Esophagus muscularis mucosa (tissue), 4 donors: ENCODE measurements at regions not wholly inside any gene's neighbourhood (a gene's known extent, or its start where the extent isn't known, plus 50 kb on each side); places are given as distances from the start of the nearest gene placed in this dataset.

Experiments used
- DNase-seq: peaks from one replicate; pipeline ENCODE4 v3.0.0-alpha.2; 2017; ENCODE audit errors: extremely low spot score
- H3K27ac ChIP-seq, 4 donors: fragments of 200-600 bp; sonication (generic); replicated peaks in 1 of 4; 1 replicate in 3 of 4; 2 replicates in 1 of 4; pipeline ENCODE4 v1.5.1; 2016 to 2019; ENCODE audit warnings: mild to moderate bottlenecking in 1 of 4
- H3K27me3 ChIP-seq, 4 donors: fragments of 200-600 bp; sonication (generic); one replicate each; pipeline versions ENCODE4 v1.5.1 to v1.6.0; 2016 to 2019
- H3K36me3 ChIP-seq, 4 donors: fragments of 200-600 bp; sonication (generic); one replicate each; pipeline ENCODE4 v1.5.1; 2016 to 2019
- H3K4me1 ChIP-seq, 4 donors: fragments of 200-600 bp; sonication (generic); one replicate each; pipeline ENCODE4 v1.5.1; 2016 to 2019
- H3K4me3 ChIP-seq, 4 donors: fragments of 200-600 bp; sonication (generic); 1 replicate in 2 of 4; 2 replicates in 2 of 4; pipeline ENCODE4 v1.5.1; 2016 to 2019; ENCODE audit warnings: mild to moderate bottlenecking in 4 of 4, moderate library complexity in 1 of 4
- H3K9me3 ChIP-seq, 4 donors: fragments of 200-600 bp; sonication (generic); 1 replicate in 3 of 4; 2 replicates in 1 of 4; pipeline ENCODE4 v1.5.1; 2016 to 2019
- EP300 ChIP-seq: sonication (generic); formaldehyde crosslinking; IDR thresholded peaks from one replicate; pipeline ENCODE4 v1.6.1; 2017; ENCODE audit warnings: antibody characterized with exemption
- POLR2A ChIP-seq: fragments of 450-650 bp; IDR thresholded peaks from one replicate; pipeline ENCODE4 v1.6.1; 2017; ENCODE audit warnings: antibody characterized with exemption, moderate library complexity, mild to moderate bottlenecking, low read depth
- POLR2AphosphoS5 ChIP-seq, 2 donors: sonication (generic); formaldehyde crosslinking; IDR thresholded peaks; one replicate each; pipeline ENCODE4 v1.6.1; 2017; ENCODE audit warnings: antibody characterized with exemption in 2 of 2
- WGBS: methylation state at CpG from one replicate; pipeline ENCODE4 v1.1.5; 2018; 5-methylcytosine and 5-hydroxymethylcytosine counted together
- intact Hi-C: fragments of 100-400 bp; cut with DNase I; formaldehyde crosslinking; loops from one replicate; pipeline ENCODE4 v1.15.1; 2023
- TF ChIP-seq, protein P1 (sequence below), 3 experiments: fragments of 200-600 bp in 2 of 3; fragments of 450-650 bp in 1 of 3; sonication (generic) in 2 of 3; IDR thresholded peaks; one replicate each; pipeline ENCODE4 v1.5.1; 2017 to 2019; ENCODE audit warnings: antibody characterized with exemption in 3 of 3, mild to moderate bottlenecking in 2 of 3, moderate library complexity in 1 of 3

DNA sequence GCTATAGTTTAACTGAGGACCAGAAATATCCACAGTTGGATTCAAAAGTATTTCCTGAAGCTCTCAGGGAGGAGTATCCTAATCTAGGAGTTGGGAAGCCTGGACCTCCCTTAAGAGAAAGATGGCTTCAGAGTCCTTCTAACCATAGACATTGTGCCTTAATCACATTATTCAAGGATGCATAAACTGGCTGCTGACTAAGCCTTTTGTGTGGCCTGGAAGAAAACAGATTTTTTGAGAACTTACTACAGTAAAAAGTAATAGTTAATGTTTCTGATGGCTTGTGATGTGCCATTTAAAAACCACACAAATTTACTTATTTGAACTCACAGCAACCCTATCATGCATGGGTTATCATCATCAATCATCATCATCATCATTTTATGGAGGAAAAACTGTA, 126.2 kb upstream of the RPL38 start:
- Histone ChIP-seq H3K27me3 (peaks cover 0 to 32% (median 0%) of the 10 kb centered on the region in 4 donors), H3K27ac (no peak overlapping the region), H3K36me3 (no peaks in the 10 kb centered on the region), H3K4me1 (no peaks in the 10 kb centered on the region), H3K4me3 (no peak overlapping the region), H3K9me3 (peaks cover 0 to 9% (median 8%) of the 10 kb centered on the region in 4 donors)
- no peak for TF ChIP-seq POLR2A
- no peak for TF ChIP-seq EP300
- TF ChIP-seq, protein P1, sequence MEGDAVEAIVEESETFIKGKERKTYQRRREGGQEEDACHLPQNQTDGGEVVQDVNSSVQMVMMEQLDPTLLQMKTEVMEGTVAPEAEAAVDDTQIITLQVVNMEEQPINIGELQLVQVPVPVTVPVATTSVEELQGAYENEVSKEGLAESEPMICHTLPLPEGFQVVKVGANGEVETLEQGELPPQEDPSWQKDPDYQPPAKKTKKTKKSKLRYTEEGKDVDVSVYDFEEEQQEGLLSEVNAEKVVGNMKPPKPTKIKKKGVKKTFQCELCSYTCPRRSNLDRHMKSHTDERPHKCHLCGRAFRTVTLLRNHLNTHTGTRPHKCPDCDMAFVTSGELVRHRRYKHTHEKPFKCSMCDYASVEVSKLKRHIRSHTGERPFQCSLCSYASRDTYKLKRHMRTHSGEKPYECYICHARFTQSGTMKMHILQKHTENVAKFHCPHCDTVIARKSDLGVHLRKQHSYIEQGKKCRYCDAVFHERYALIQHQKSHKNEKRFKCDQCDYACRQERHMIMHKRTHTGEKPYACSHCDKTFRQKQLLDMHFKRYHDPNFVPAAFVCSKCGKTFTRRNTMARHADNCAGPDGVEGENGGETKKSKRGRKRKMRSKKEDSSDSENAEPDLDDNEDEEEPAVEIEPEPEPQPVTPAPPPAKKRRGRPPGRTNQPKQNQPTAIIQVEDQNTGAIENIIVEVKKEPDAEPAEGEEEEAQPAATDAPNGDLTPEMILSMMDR (IDR thresholded peaks at IDR 0.05): no peak
- no peak for TF ChIP-seq POLR2AphosphoS5 (IDR thresholded peaks at IDR 0.05)
- DNase-seq: no peak
- intact Hi-C loops: no loop called here

DNA sequence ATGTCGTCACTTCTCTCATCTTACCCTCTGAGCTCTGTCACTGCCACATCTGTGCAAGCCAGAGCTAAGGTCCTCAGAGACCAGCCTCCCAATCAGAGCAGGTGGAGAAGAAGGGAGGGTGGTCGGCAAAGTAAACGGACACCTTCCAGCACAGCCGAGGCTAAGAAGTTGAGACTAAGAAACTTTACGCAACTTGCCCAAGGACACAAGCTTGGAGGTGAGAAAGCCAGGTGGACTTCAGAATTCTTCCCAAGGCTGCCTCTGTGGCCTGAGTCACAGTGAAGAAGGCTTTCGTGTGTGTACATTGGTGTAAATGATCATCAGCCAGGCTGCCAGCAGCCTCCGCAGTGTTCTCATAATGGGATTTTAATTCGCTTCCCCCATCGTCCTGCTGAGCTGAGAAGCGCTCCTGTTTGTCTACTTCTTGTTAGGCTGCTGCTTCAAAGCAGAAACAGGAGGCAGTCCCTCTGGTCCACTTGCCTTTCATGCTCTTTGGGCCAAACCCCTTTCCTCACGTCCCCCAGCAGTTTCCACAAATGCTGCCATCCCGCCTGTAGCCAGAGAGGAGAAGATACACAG, 125.0 kb upstream of the RPL38 start:
- WGBS: 65% methylated on average over 12 of the region's 12 CpGs
- intact Hi-C loops: no loop called here
- Histone ChIP-seq H3K9me3 (peaks cover 0 to 4% (median 3%) of the 10 kb centered on the region in 4 donors), H3K36me3 (no peaks in the 10 kb centered on the region), H3K4me1 (no peaks in the 10 kb centered on the region), H3K27me3 (peaks cover 0 to 43% (median 0%) of the 10 kb centered on the region in 4 donors), H3K4me3 (no peak overlapping the region), H3K27ac (no peak overlapping the region)
- TF ChIP-seq POLR2AphosphoS5 (IDR thresholded peaks at IDR 0.05): no peak
- TF ChIP-seq POLR2A: no peak
- TF ChIP-seq EP300: no peak
- TF ChIP-seq, protein P1 (IDR thresholded peaks at IDR 0.05): no peak
- DNase-seq: no peak

GRCh38 chr17:74079537-74080300, 123.8 kb upstream of the RPL38 start:
- TF ChIP-seq, protein P1 (IDR thresholded peaks at IDR 0.05): no peak
- TF ChIP-seq POLR2A (no peak), EP300 (no peak), POLR2AphosphoS5 (IDR thresholded peaks at IDR 0.05) (no peak)
- Histone ChIP-seq H3K27me3 (peaks cover 0 to 45% (median 0%) of the 10 kb centered on the region in 4 donors), H3K9me3 (no peaks in the 10 kb centered on the region), H3K36me3 (no peaks in the 10 kb centered on the region), H3K4me1 (no peaks in the 10 kb centered on the region), H3K27ac (no peak overlapping the region), H3K4me3 (no peak overlapping the region)
- intact Hi-C loops: no loop called here
- no peak for DNase-seq
- 84% methylated on average over 11 of the region's 11 CpGs for whole genome bisulfite sequencing

DNA sequence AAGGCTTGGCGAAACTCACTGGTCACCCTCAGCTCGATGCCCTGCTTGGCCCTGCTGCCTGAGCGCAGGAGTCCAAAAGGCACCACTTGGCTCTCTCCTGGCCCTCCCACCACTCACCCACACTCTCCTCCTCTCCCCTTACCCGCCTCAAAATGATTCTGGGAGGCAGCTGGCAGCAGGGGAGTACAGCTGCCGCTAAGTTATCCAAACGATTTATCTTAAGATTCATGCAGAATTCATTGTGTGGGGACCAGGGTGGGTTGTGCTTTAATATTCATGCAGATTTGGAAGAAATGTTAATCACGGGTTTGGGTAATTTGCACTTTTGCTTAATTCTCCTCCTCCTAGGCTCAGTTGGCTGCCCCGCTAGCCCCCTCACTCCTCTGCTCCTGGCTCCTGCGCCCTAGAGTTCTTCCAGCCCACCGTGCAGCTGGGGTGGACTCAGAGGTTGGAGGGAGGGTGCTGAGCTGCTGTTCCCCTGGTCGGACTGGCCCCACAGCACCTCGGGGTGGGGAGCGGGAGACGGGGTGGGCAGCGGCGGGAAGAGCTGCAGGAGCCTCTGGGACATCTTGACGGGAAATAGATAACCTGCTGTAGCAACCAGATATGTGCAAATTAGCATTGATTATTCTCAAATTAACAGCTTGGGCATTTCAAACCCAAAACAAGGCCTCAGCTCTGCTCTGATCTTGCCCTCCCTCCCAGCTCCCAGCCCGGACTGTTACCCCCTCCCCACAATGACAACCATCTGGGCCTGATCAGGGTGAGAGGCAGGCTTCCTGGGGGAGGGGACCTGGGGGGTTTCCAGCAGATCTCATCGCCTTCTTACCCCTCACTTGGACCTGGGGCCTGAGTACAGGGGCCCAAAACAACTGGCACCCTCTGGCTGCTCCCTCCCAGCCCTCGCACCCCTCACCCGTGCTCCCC, 122.6 kb upstream of the RPL38 start:
- Histone ChIP-seq H3K4me1 (no peaks in the 10 kb centered on the region), H3K27ac (no peak overlapping the region), H3K36me3 (no peaks in the 10 kb centered on the region), H3K27me3 (peaks cover 0 to 45% (median 0%) of the 10 kb centered on the region in 4 donors), H3K4me3 (no peak overlapping the region), H3K9me3 (no peaks in the 10 kb centered on the region)
- DNase-seq: no peak
- no peak for TF ChIP-seq POLR2A
- no peak for TF ChIP-seq POLR2AphosphoS5 (IDR thresholded peaks at IDR 0.05)
- TF ChIP-seq EP300: no peak
- TF ChIP-seq, protein P1 (IDR thresholded peaks at IDR 0.05): no peak
- WGBS: 45% methylated on average over 19 of the region's 21 CpGs
- intact Hi-C loops: no loop called here
